SK-N-SH (cell line): ENCODE measurements at regions not wholly inside any gene's neighbourhood (a gene's known extent, or its start where the extent isn't known, plus 50 kb on each side); places are given as distances from the start of the nearest gene placed in this dataset.

Source experiments
- MXI1 ChIP-seq: IDR thresholded peaks from 2 replicates; pipeline ENCODE4 v1.6.1; 2012; ENCODE audit warnings: mild to moderate bottlenecking, low read depth, low read length, improper control_type of control experiment
- NFIC ChIP-seq: IDR thresholded peaks from 2 replicates; pipeline ENCODE4 v1.4.0; 2012; ENCODE audit warnings: borderline replicate concordance
- POLR2AphosphoS5 ChIP-seq: IDR thresholded peaks from 2 replicates; pipeline ENCODE4 v1.6.1; 2012; ENCODE audit warnings: low read depth, low read length
- RXRA ChIP-seq: IDR thresholded peaks from 2 replicates; pipeline ENCODE4 v1.4.0; 2012; ENCODE audit warnings: low read depth, mild to moderate bottlenecking, borderline replicate concordance
- SMC3 ChIP-seq: IDR thresholded peaks from 2 replicates; pipeline ENCODE4 v1.6.1; 2012; ENCODE audit warnings: low read depth, low read length, improper control_type of control experiment
- TAF1 ChIP-seq: IDR thresholded peaks from 2 replicates; pipeline ENCODE4 v1.6.1; 2012; ENCODE audit warnings: low read depth, mild to moderate bottlenecking, low read length, moderate library complexity, borderline replicate concordance
- TCF12 ChIP-seq: IDR thresholded peaks from 2 replicates; pipeline ENCODE4 v1.4.0; 2012
- YY1 ChIP-seq: IDR thresholded peaks from 2 replicates; pipeline ENCODE4 v1.4.0; 2012; ENCODE audit warnings: low read depth, mild to moderate bottlenecking
- TF ChIP-seq, protein P1 (sequence below): fragments of 150-350 bp; IDR thresholded peaks from 2 replicates; pipeline ENCODE4 v1.6.1; 2017; ENCODE audit warnings: antibody characterized with exemption, low read length, low read depth, borderline replicate concordance
- TF ChIP-seq, protein P2 (sequence below): fragments of 200-600 bp; sonication (generic); IDR thresholded peaks from 2 replicates; pipeline ENCODE4 v1.6.1; 2017; ENCODE audit warnings: antibody characterized with exemption, mild to moderate bottlenecking, moderate library complexity
- TF ChIP-seq, protein P3 (sequence below): IDR thresholded peaks from 2 replicates; pipeline ENCODE4 v1.4.0; 2012; ENCODE audit warnings: low read depth, borderline replicate concordance

DNA sequence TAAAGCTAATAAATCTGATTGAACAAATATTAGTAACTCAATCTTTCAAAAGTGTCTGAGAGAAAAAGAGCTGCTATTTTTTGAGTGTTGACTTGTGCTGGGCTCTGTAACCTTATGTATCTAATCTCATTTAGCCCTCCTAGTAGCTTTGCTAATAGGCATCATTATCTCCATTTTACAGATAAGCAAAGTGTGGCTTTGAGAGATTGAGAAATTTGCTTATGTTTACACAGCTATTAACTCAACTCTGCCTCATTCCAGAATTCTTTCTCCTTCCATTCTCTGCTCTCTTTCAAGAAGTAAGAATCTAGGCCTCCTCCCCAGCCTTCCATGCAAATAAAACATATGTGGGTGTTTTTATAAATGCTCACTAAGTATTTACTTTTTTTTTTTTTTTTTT lies 137.8 kb downstream of the GATA3 start:
- TF ChIP-seq, protein P1, sequence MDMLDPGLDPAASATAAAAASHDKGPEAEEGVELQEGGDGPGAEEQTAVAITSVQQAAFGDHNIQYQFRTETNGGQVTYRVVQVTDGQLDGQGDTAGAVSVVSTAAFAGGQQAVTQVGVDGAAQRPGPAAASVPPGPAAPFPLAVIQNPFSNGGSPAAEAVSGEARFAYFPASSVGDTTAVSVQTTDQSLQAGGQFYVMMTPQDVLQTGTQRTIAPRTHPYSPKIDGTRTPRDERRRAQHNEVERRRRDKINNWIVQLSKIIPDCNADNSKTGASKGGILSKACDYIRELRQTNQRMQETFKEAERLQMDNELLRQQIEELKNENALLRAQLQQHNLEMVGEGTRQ = no peak
- TF ChIP-seq TCF12 (no peak), YY1 (no peak), TAF1 (no peak), NFIC (no peak), POLR2AphosphoS5 (no peak), MXI1 (no peak), SMC3 (no peak), RXRA (no peak)
- TF ChIP-seq, protein P2, sequence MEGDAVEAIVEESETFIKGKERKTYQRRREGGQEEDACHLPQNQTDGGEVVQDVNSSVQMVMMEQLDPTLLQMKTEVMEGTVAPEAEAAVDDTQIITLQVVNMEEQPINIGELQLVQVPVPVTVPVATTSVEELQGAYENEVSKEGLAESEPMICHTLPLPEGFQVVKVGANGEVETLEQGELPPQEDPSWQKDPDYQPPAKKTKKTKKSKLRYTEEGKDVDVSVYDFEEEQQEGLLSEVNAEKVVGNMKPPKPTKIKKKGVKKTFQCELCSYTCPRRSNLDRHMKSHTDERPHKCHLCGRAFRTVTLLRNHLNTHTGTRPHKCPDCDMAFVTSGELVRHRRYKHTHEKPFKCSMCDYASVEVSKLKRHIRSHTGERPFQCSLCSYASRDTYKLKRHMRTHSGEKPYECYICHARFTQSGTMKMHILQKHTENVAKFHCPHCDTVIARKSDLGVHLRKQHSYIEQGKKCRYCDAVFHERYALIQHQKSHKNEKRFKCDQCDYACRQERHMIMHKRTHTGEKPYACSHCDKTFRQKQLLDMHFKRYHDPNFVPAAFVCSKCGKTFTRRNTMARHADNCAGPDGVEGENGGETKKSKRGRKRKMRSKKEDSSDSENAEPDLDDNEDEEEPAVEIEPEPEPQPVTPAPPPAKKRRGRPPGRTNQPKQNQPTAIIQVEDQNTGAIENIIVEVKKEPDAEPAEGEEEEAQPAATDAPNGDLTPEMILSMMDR = no peak
- TF ChIP-seq, protein P3, sequence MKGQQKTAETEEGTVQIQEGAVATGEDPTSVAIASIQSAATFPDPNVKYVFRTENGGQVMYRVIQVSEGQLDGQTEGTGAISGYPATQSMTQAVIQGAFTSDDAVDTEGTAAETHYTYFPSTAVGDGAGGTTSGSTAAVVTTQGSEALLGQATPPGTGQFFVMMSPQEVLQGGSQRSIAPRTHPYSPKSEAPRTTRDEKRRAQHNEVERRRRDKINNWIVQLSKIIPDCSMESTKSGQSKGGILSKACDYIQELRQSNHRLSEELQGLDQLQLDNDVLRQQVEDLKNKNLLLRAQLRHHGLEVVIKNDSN = no peak
